Spleen (tissue), 7 donors: ENCODE measurements at regions not wholly inside any gene's neighbourhood (a gene's known extent, or its start where the extent isn't known, plus 50 kb on each side); places are given as distances from the start of the nearest gene placed in this dataset.

Source experiments
- CTCF ChIP-seq, 11 experiments: fragments of 200-600 bp in 7 of 11; fragments of 450-650 bp in 4 of 11; sonication (generic) in 4 of 11; IDR thresholded peaks in 8 of 11; conservative IDR thresholded peaks in 3 of 11; 1 replicate in 7 of 11; 2 replicates in 4 of 11; pipeline versions ENCODE4 v1.4.0 to v1.8.0; 2016 to 2021; ENCODE audit warnings: antibody characterized with exemption in 11 of 11, inconsistent platforms in 4 of 11, mild to moderate bottlenecking in 1 of 11
- POLR2A ChIP-seq, 3 donors: fragments of 450-650 bp; IDR thresholded peaks; one replicate each; pipeline ENCODE4 v1.5.1; 2017; ENCODE audit warnings: antibody characterized with exemption in 3 of 3, mild to moderate bottlenecking in 1 of 3
- donor health status: DM: no; HTN: no; CAD: no; lungs with moderate emphysema.
- donor health status: DM: no; HTN: no; CAD: no.
- donor health status: DM: no; HTN: no; CAD: no.

- TF ChIP-seq POLR2A (IDR thresholded peaks at IDR 0.05) (no peak), CTCF (IDR thresholded peaks at IDR 0.05 in 8 of 11, conservative IDR thresholded peaks at IDR 0.05 in 3 of 11) (no peak)
These were observed 342.6 kb downstream of the DMAC1 start for GRCh38 chr9:7456793-7457530.
